GM12874 (cell line): ENCODE measurements at regions not wholly inside any gene's neighbourhood (a gene's known extent, or its start where the extent isn't known, plus 50 kb on each side); places are given as distances from the start of the nearest gene placed in this dataset.
A peak's percentile ranks its signal among the peaks of the same experiment; 100 is the strongest.

Experiments
- CTCF ChIP-seq: IDR thresholded peaks from 2 replicates; pipeline ENCODE4 v1.5.1; 2011; ENCODE audit warnings: low read depth, mild to moderate bottlenecking, control low read depth, low read length, moderate library complexity; ENCODE audit not compliant: insufficient read depth

DNA sequence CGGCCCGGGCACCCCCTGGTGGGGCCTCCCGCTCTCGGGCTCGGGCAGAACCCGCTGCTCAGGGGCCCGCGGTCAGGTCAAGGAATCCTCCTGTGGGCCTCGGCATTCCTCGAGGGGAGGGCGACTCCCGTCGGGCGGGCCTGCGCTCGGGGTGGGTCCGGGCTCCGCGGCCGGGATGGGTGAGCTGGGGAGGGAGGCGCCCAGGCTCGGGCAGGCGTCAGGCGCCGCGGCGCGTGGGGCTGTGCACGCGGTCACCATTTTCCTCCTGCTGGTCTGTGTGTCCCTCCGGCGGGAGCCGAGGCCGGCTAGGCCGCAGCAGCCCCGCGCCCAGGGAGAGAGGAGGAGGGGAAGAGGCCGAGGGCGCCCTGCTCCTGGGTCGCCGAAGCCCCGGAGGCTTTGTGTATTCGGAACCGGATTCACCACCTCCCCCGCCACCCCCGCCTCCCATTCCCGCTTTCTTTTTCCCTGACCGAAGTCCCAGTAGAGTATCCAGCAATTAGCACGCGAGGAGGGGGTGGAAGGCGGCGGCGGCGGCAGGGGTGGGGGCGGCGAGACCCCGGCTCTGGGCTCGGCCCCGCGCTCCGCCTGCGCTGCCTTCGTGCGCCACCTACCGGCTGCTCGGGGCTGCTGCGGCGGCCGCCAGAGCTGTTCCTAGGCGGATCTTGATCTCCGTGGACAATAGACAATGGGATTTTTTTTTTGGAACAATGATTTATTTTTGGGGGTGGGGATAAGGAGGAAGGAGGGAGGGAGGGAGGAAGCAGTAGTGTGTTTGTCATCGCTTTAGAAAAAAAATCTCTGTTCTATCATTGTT, 99.0 kb upstream of the MAML3 start:
- peak; percentile 86 for TF ChIP-seq CTCF

- no peak for TF ChIP-seq CTCF
Observed at GRCh38 chr4:140252141-140252741, 98.3 kb upstream of the MAML3 start.

- no peak for TF ChIP-seq CTCF
Observed at GRCh38 chr4:140251571-140251970, 97.6 kb upstream of the MAML3 start.

DNA sequence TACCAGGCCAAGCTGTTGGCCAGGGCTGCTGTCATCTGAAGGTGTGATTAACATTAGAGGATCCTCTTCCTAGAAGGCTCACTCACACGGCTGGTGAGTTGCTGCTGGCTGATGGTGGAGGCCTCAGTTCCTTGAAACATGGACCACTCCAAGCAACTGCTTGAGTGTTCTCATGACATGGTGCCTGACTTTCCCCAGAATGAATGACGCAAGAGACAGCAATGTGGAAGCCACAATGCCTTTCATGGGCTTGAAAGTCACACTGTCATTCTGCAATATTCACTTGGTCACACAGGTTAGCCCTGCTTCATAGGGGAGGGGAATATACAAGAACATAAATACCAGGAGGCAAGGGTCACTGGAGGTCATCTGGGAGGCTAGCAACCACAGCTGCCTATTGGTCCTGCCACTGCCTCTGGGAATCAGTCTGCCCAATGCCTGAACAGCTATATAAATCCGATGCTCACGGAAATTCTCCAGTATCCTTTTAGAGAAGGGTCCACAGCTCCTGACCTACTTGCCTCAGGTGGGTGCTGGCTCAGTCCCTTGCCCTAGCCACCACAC, 97.1 kb upstream of the MAML3 start:
- TF ChIP-seq CTCF: no peak

DNA sequence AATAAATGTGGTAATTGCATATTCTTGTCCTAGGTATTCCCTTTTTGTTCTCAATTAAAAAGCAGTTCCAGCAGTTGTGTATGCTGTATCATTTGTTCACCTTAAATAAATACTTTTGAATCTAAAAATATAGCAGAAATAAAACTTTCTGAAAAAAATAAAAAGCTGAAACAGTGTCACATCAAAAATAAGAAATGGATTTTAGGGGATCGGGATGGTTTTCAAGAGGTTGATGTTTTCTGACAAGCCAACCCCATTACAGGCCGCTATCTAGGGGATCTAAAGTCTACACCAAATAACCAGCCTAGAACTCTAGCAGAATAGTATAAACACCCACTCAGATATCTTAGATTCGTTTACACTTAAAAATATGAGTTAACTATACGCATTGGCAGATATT, 95.4 kb upstream of the MAML3 start:
- no peak for TF ChIP-seq CTCF

GRCh38 chr4:140247237-140247636, 93.3 kb upstream of the MAML3 start:
- no peak for TF ChIP-seq CTCF

- no peak for TF ChIP-seq CTCF
Observed at GRCh38 chr4:140246216-140246615, 92.2 kb upstream of the MAML3 start.
